ENCODE measurements at regions not wholly inside any gene's neighbourhood (a gene's known extent, or its start where the extent isn't known, plus 50 kb on each side); places are given as distances from the start of the nearest gene placed in this dataset.

DNA sequence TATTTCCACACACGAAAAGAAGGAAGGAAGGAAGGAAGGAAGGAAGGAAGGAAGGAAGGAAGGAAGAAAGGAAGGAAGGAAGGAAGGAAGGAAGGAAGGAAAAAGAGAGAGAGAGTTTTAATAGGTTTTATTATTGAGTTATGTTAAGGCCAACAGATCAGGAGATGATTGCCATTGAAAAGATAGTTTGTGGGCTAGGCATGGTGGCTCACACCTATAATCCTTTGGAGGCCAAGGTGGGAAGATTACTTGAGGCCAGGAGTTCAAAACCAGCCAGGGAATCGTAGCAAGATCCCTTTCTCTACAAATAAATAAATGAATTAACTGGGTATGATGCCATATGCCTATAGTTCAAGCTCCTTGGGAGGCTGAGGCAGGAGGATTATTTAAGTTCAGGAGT lies 877.2 kb downstream of the TLE4 start:
- TF ChIP-seq JUN (IDR thresholded peaks at IDR 0.05; ENCODE audit: borderline replicate concordance, insufficient read depth, insufficient read length, low read depth) (no peak), EZH2 (IDR thresholded peaks at IDR 0.05; ENCODE audit: borderline replicate concordance, low read depth, low read length, severe bottlenecking) (no peak), POLR2AphosphoS5 (IDR thresholded peaks at IDR 0.05; ENCODE audit: insufficient read depth, low read depth, low read length) (no peak)
- TF ChIP-seq, protein P1, sequence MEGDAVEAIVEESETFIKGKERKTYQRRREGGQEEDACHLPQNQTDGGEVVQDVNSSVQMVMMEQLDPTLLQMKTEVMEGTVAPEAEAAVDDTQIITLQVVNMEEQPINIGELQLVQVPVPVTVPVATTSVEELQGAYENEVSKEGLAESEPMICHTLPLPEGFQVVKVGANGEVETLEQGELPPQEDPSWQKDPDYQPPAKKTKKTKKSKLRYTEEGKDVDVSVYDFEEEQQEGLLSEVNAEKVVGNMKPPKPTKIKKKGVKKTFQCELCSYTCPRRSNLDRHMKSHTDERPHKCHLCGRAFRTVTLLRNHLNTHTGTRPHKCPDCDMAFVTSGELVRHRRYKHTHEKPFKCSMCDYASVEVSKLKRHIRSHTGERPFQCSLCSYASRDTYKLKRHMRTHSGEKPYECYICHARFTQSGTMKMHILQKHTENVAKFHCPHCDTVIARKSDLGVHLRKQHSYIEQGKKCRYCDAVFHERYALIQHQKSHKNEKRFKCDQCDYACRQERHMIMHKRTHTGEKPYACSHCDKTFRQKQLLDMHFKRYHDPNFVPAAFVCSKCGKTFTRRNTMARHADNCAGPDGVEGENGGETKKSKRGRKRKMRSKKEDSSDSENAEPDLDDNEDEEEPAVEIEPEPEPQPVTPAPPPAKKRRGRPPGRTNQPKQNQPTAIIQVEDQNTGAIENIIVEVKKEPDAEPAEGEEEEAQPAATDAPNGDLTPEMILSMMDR (IDR thresholded peaks at IDR 0.05; ENCODE audit: extremely low read depth in 1 of 2, insufficient read depth in 1 of 2, low read depth in 1 of 2, low read length in 2 of 2): no peak
